Hepatocyte (in vitro differentiated cells): ENCODE measurements at regions not wholly inside any gene's neighbourhood (a gene's known extent, or its start where the extent isn't known, plus 50 kb on each side); places are given as distances from the start of the nearest gene placed in this dataset.

Experiments used
- CTCF ChIP-seq: fragments of 200-600 bp; sonication (generic); IDR thresholded peaks from 2 replicates; pipeline ENCODE4 v1.5.1; 2016; ENCODE audit warnings: antibody characterized with exemption, mild to moderate bottlenecking; ENCODE audit not compliant: poor library complexity
- EZH2 ChIP-seq: fragments of 200-600 bp; sonication (generic); IDR thresholded peaks from 2 replicates; pipeline ENCODE4 v1.6.1; 2016; ENCODE audit warnings: antibody characterized with exemption, mild to moderate bottlenecking, borderline replicate concordance

GRCh38 chr14:71473843-71474242, 458.4 kb upstream of the RGS6 start:
- TF ChIP-seq CTCF = no peak
- TF ChIP-seq EZH2 = no peak
